ENCODE measurements at regions not wholly inside any gene's neighbourhood (a gene's known extent, or its start where the extent isn't known, plus 50 kb on each side); places are given as distances from the start of the nearest gene placed in this dataset.

GRCh38 chrX:10726647-10727046 lies 106.3 kb upstream of the MID1 start:
- Histone ChIP-seq H3K9me3 (ENCODE audit: low read length) (no peaks in the 10 kb centered on the region), H3K79me2 (ENCODE audit: insufficient read depth, low read length) (no peaks in the 10 kb centered on the region), H3F3A (ENCODE audit: insufficient read depth, low read length) (no peaks in the 10 kb centered on the region), H3K27me3 (ENCODE audit: insufficient read depth, low read length) (no peaks in the 10 kb centered on the region), H3K4me2 (ENCODE audit: low read length) (no peak overlapping the region), H3K4me3 (ENCODE audit: low read depth, low read length, poor library complexity, severe bottlenecking) (no peak overlapping the region), H3K9me2 (ENCODE audit: low read depth, low read length) (no peaks in the 10 kb centered on the region), H2AFZ (ENCODE audit: low read length) (no peak overlapping the region), H3K9ac (ENCODE audit: low read length) (no peak overlapping the region), H3K4me1 (ENCODE audit: insufficient read depth, low read length, severe bottlenecking) (no peaks in the 10 kb centered on the region), H4K20me1 (ENCODE audit: insufficient read depth, low read length) (no peaks in the 10 kb centered on the region), H3K36me3 (ENCODE audit: insufficient read depth, low read length) (no peaks in the 10 kb centered on the region), H3K27ac (ENCODE audit: low read depth, low read length, poor library complexity, severe bottlenecking) (no peak overlapping the region)
- TF ChIP-seq EZH2 (IDR thresholded peaks at IDR 0.05; ENCODE audit: borderline replicate concordance, low read length) (no peak), CTCF (IDR thresholded peaks at IDR 0.05; ENCODE audit: low read length) (no peak)

- H3K9me2 ChIP-seq (ENCODE audit: low read depth, low read length): no peaks in the 10 kb centered on the region
- H4K20me1 ChIP-seq (ENCODE audit: insufficient read depth, low read length): no peaks in the 10 kb centered on the region
- TF ChIP-seq CTCF (IDR thresholded peaks at IDR 0.05; ENCODE audit: low read length) (no peak), EZH2 (IDR thresholded peaks at IDR 0.05; ENCODE audit: borderline replicate concordance, low read length) (no peak)
- H3K27ac ChIP-seq (ENCODE audit: low read depth, low read length, poor library complexity, severe bottlenecking): no peak overlapping the region
- H3K36me3 ChIP-seq (ENCODE audit: insufficient read depth, low read length): no peaks in the 10 kb centered on the region
- H3K4me2 ChIP-seq (ENCODE audit: low read length): no peak overlapping the region
- no peak overlapping the region for H3K4me3 ChIP-seq (ENCODE audit: low read depth, low read length, poor library complexity, severe bottlenecking)
- no peaks in the 10 kb centered on the region for H3K27me3 ChIP-seq (ENCODE audit: insufficient read depth, low read length)
- H3K9ac ChIP-seq (ENCODE audit: low read length): no peak overlapping the region
- no peaks in the 10 kb centered on the region for H3K9me3 ChIP-seq (ENCODE audit: low read length)
- no peaks in the 10 kb centered on the region for H3K4me1 ChIP-seq (ENCODE audit: insufficient read depth, low read length, severe bottlenecking)
- H2AFZ ChIP-seq (ENCODE audit: low read length): no peak overlapping the region
- no peaks in the 10 kb centered on the region for H3F3A ChIP-seq (ENCODE audit: insufficient read depth, low read length)
- H3K79me2 ChIP-seq (ENCODE audit: insufficient read depth, low read length): no peaks in the 10 kb centered on the region
Measured at GRCh38 chrX:10728806-10729389, 108.5 kb upstream of the MID1 start.

GRCh38 chrX:10739426-10739825 lies 119.0 kb upstream of the MID1 start:
- Histone ChIP-seq H3K9me2 (ENCODE audit: low read depth, low read length) (no peaks in the 10 kb centered on the region), H3K4me3 (ENCODE audit: low read depth, low read length, poor library complexity, severe bottlenecking) (no peak overlapping the region), H3F3A (ENCODE audit: insufficient read depth, low read length) (no peaks in the 10 kb centered on the region), H3K4me2 (ENCODE audit: low read length) (no peak overlapping the region), H3K27ac (ENCODE audit: low read depth, low read length, poor library complexity, severe bottlenecking) (no peak overlapping the region), H3K9me3 (ENCODE audit: low read length) (no peaks in the 10 kb centered on the region), H3K9ac (ENCODE audit: low read length) (no peak overlapping the region), H3K36me3 (ENCODE audit: insufficient read depth, low read length) (no peaks in the 10 kb centered on the region), H3K79me2 (ENCODE audit: insufficient read depth, low read length) (no peaks in the 10 kb centered on the region), H2AFZ (ENCODE audit: low read length) (no peak overlapping the region), H3K27me3 (ENCODE audit: insufficient read depth, low read length) (no peaks in the 10 kb centered on the region), H4K20me1 (ENCODE audit: insufficient read depth, low read length) (no peaks in the 10 kb centered on the region), H3K4me1 (ENCODE audit: insufficient read depth, low read length, severe bottlenecking) (no peaks in the 10 kb centered on the region)
- TF ChIP-seq EZH2 (IDR thresholded peaks at IDR 0.05; ENCODE audit: borderline replicate concordance, low read length) (no peak), CTCF (IDR thresholded peaks at IDR 0.05; ENCODE audit: low read length) (no peak)
